ENCODE measurements at regions not wholly inside any gene's neighbourhood (a gene's known extent, or its start where the extent isn't known, plus 50 kb on each side); places are given as distances from the start of the nearest gene placed in this dataset.

GRCh38 chr13:86757236-86757978, 913.8 kb upstream of the SLITRK5 start:
- DNase-seq = no peak

DNA sequence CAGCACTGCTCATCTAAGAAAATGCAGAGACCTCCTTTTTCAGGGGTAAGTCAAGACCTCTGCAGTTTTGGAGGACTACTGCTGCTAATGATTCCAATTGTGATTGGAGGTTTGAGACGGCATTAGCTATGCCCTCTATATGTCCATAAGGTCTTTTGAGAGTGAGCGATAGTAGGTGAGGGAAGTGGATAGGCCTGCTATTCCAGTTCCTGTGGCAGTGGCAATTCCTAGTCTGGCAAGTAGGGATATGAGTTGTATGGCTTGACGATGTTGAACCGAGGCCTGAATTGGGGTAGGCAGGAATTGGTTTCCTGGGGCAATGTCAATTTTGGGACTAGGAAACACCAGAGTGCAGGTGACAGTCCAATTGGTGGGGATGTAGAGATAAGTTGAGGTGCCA, 913.1 kb upstream of the SLITRK5 start:
- no peak for DNase-seq

- no peak for DNase-seq
Observed at GRCh38 chr13:86760620-86761019, 910.6 kb upstream of the SLITRK5 start.

GRCh38 chr13:86765462-86765861, 905.7 kb upstream of the SLITRK5 start:
- no peak for DNase-seq

- DNase-seq = no peak
Observed at GRCh38 chr13:86788616-86789015, 882.6 kb upstream of the SLITRK5 start.

DNA sequence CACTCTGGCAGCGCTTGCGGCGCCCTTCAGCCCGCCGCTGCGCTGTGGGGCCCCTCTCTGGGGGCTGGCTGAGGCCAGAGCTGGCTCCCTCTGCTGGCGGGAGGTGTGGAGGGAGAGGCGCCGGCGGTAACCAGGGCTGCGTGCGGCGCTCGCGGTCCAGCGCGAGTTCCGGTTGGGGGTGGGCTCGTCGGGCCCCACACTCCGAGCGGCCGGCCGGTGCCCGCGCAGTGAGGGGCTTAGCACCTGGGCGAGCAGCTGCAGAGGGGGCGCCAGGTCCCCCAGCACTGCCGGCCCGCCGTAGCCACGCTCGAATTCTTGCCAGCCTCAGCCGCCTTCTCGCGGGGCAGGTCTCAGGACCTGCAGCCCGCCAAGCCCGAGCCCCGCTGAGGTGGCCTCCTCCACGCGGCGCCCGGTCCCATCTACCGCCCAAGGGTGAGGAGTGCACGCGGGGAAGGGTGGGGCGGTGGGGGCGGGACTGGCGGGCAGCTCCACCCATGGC, 879.0 kb upstream of the SLITRK5 start:
- DNase-seq = no peak

DNA sequence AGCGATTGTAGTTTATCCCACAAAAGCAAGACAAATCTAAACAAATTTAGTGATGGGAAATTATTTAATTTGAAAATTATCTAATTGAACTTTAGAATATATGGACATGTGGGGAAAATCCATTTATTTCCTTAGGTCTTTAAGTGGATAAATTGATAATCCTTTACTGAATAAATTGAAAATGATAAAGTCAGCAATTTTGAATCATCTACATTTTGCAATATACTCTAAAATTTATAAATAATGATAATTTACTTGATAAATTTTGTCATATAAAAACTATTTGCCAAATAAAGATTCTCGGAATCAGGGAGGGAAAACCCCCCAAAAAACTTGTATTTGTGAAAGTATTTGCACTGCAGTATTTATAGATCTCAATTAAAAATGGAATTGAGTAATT, 875.3 kb upstream of the SLITRK5 start:
- DNase-seq = no peak

- no peak for DNase-seq
Observed at GRCh38 chr13:86810361-86810760, 860.8 kb upstream of the SLITRK5 start.

DNA sequence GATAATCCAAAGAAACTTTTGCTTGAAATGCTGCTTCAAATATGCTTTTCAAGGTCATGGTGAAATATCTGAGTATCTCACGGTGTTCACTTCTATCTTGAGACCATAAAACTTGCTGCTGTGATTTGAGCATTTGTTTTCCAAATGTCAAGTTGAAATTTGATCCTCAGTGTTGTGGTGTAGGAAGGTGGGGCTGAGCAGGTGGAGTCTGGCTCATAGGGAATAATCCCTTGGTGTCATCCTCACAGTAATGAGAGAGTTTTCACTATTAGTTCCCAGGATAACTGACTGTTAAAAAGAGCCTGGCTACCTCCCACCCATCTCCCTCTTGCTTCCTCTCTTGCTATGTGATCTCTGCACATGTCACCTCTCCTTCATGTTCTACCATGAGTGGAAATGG, 858.0 kb upstream of the SLITRK5 start:
- no peak for DNase-seq

- DNase-seq = no peak
Observed at GRCh38 chr13:86825410-86825809, 845.8 kb upstream of the SLITRK5 start.

DNA sequence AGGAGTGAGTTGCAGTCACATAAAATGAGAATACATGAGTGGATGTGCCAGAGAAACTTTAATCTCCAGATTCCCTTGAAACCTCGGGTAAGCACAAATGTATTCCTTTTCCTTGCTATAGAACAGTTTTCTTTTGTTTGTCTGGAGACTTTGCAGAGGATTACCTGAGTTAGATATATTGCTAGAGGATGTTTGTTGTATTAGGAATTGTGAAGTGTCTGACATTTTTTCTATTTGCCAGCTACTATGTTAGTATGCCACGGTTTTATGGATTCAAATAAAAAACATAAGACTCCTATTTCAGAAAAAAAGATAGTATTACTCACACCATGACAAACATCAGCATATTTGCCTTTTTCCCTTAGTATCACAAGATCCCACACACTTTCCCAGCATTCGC, 844.9 kb upstream of the SLITRK5 start:
- DNase-seq = no peak

DNA sequence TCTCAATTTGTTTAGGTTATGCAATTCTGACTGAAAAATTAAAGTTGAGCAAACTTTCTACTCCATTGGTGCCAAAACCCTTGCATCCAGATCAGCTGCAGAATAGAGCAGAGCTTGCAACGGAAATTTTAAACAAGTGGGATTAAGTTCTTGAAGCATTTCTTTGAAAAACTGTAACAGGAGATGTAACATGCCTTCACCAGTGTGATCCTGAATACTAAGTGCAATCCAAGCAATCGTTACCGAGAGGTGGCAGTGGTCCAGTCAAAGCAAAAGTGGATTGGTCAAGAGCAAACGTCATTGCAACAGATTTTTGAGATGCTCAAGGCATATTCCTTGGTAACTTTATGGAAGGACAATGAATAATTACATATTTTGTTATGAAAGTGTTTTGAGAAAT, 841.1 kb upstream of the SLITRK5 start:
- no peak for DNase-seq

GRCh38 chr13:86831084-86831483, 840.1 kb upstream of the SLITRK5 start:
- no peak for DNase-seq

- DNase-seq = no peak
Observed at GRCh38 chr13:86838411-86839120, 832.6 kb upstream of the SLITRK5 start.

- DNase-seq = no peak
Observed at GRCh38 chr13:86839221-86839620, 832.0 kb upstream of the SLITRK5 start.

DNA sequence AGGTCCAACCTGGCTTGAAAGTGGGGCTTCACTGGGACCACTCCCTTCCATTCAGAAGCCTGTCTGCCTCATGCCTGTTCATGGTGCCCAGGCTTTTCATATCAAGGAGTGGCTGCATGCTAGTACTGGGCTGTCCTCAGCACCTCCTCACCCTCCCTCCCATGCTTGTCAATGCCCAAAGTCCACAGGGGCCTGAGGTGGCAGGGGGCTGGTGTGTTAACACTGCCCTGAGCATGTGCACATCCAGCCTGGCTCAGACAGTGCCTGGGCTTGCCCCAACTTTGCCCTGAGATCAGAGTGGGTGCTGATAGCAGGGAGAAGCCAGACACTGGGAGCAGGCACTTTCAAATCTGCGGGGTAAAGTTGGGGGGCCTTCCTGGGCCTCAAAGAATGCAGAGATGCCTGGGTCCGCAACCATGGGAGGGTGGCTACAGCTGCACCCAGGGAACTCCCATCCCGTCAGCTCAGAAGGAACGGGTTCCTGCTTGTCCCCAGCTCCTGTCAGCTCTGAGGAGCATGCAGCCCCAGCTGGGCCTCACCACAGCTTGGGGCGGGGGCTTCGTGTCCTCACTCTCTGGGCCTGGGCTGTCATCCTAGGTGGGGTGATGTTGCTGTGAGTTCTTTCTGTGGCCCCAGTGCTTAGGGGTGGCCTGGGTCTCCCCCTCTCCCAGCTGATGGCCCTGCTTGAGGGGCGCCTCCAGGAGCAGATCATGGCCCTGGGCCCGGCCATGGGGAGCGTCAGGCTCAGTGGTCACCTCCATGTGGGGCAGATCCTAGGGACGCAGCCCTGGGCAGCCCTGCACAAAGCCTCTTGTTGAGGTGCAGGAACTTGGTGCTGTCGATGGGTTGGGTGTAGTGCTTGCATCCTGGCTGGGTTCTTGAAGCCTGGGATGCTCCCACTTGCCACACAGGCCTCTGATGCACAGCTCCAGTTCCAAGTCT, 830.6 kb upstream of the SLITRK5 start:
- no peak for DNase-seq

DNA sequence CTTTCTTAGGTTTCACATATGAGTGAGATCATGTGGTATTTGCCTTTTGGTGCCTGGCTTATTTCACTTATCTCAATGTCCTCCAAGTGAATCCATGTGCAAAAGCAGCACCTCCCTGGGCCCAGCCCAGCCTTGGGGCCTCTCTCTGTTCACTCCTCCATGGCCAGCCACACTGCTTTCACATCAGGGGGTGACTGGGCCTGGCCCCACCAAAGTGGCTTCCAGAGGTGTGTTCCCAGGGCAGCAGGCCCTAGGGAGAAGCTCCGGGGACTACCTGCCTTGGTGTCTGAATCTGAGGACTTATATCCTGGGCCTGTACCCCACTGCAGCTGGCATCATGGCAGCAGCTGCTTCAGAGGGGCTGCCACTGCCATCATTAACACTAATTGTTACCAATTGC, 829.9 kb upstream of the SLITRK5 start:
- DNase-seq = no peak

GRCh38 chr13:86846501-86846900, 824.7 kb upstream of the SLITRK5 start:
- DNase-seq = no peak

GRCh38 chr13:86848716-86849115, 822.5 kb upstream of the SLITRK5 start:
- no peak for DNase-seq

- DNase-seq = no peak
Observed at GRCh38 chr13:86856991-86857390, 814.2 kb upstream of the SLITRK5 start.

DNA sequence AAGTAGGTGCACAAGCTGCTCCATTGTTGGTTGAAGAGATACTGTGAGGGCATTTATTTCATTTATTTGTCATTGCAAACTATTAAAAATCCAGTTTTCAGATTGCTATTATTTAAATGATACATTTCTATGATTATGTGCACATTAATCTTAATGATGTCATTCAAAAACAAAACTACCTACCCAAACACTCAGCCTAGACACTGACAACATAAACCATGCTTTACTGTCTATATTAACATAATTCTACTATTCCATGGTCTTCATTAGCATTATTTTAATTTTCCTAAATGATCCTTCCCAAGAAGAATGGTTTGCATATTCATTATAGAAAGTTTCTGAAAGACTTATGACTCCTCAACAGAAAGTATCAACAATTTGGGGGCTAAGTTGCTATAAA, 813.0 kb upstream of the SLITRK5 start:
- no peak for DNase-seq

DNA sequence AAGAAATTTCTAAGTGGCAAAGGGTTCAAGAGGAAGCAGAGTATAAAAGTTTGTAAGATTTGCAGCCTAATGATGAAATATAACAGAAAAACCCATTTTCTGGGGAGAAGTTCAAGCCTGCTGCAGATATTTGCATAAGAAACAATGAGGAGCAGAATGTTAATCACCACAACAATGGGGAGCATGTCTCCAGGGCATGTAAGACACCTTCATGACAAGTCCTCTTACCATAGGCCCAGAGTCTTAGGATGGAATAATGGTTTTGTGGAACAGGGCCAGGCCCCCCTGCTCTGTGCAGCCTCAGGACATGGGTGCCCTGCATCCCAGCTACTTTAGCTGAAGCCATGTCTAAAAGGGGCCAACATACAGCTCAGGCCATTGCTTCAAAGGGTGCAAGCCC, 809.0 kb upstream of the SLITRK5 start:
- no peak for DNase-seq

DNA sequence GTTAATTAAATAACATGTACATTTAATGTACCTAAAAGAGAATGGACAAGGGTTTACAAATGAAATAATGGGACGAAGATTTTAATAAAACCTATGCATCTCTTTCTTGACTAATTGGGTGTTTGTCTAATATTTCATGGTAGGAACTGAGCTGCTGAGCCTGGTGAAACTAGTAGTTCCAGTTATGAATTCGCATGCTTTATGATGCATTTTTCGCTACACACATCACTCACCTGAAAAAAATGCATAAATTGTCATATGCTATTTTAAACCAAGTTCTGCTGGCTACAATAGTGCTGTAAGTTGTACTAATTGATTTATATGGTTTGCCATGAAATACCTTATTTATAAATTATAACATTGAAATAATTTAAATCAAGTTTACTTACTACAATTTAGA, 806.8 kb upstream of the SLITRK5 start:
- DNase-seq = no peak
